Calu3 (cell line): ENCODE measurements at regions not wholly inside any gene's neighbourhood (a gene's known extent, or its start where the extent isn't known, plus 50 kb on each side); places are given as distances from the start of the nearest gene placed in this dataset.

Experiments
- BruUV-seq: library from RNA; stranded (reverse); fragments of 400-500 nt; replicated peaks from 2 replicates; lab custom pipeline; 2021; lab: Mats Ljungman, UMichigan
- CTCF ChIA-PET: fragments of 300-600 bp; sonication (Branson Sonifier 250); formaldehyde crosslinking; loops from one replicate; lab custom pipeline; 2022; ENCODE audit warnings: antibody characterized with exemption; lab: Charles Lee
- DNase-seq: peaks from one replicate; pipeline ENCODE4 v3.0.0; 2022
- H3K27ac Mint-ChIP-seq: one replicate; pipeline ENCODE4 v1.8.0; 2022; ENCODE audit warnings: mixed read lengths; ENCODE audit not compliant: unreplicated experiment
- H3K27me3 Mint-ChIP-seq: one replicate; pipeline ENCODE4 v1.8.0; 2022; ENCODE audit warnings: mixed read lengths; ENCODE audit not compliant: unreplicated experiment
- H3K36me3 Mint-ChIP-seq: one replicate; pipeline ENCODE4 v1.8.0; 2022; ENCODE audit warnings: mild to moderate bottlenecking, moderate library complexity, mixed read lengths; ENCODE audit not compliant: insufficient read depth, unreplicated experiment
- H3K4me1 Mint-ChIP-seq: one replicate; pipeline ENCODE4 v1.8.0; 2022; ENCODE audit warnings: mild to moderate bottlenecking, low read depth, mixed read lengths; ENCODE audit not compliant: unreplicated experiment
- H3K4me3 Mint-ChIP-seq: one replicate; pipeline ENCODE4 v1.8.0; 2022; ENCODE audit warnings: mild to moderate bottlenecking, low read depth, moderate library complexity, mixed read lengths; ENCODE audit not compliant: unreplicated experiment
- H3K9me3 Mint-ChIP-seq: one replicate; pipeline ENCODE4 v1.8.0; 2022; ENCODE audit warnings: low read depth, mixed read lengths; ENCODE audit not compliant: unreplicated experiment
- intact Hi-C: fragments of 100-400 bp; cut with micrococcal nuclease; formaldehyde crosslinking; loops from one replicate; pipeline ENCODE4 v1.10.0; 2022; ENCODE audit not compliant: unreplicated experiment
- TF ChIP-seq, protein P1 (sequence below): fragments of 200-600 bp; IDR thresholded peaks from one replicate; pipeline ENCODE4 v1.8.0; 2022; ENCODE audit warnings: antibody characterized with exemption; ENCODE audit not compliant: unreplicated experiment

- CTCF ChIA-PET = no interaction called here
- no peak overlapping the region for H3K4me3 Mint-ChIP-seq
- H3K27ac Mint-ChIP-seq = no peak overlapping the region
- H3K36me3 Mint-ChIP-seq = no peaks in the 10 kb centered on the region
- intact Hi-C loops = no loop called here
- no peaks in the 10 kb centered on the region for H3K9me3 Mint-ChIP-seq
- H3K4me1 Mint-ChIP-seq = no peaks in the 10 kb centered on the region
- DNase-seq = no peak
- no TSS peak for BruUV-seq
- no peaks in the 10 kb centered on the region for H3K27me3 Mint-ChIP-seq
- TF ChIP-seq, protein P1, sequence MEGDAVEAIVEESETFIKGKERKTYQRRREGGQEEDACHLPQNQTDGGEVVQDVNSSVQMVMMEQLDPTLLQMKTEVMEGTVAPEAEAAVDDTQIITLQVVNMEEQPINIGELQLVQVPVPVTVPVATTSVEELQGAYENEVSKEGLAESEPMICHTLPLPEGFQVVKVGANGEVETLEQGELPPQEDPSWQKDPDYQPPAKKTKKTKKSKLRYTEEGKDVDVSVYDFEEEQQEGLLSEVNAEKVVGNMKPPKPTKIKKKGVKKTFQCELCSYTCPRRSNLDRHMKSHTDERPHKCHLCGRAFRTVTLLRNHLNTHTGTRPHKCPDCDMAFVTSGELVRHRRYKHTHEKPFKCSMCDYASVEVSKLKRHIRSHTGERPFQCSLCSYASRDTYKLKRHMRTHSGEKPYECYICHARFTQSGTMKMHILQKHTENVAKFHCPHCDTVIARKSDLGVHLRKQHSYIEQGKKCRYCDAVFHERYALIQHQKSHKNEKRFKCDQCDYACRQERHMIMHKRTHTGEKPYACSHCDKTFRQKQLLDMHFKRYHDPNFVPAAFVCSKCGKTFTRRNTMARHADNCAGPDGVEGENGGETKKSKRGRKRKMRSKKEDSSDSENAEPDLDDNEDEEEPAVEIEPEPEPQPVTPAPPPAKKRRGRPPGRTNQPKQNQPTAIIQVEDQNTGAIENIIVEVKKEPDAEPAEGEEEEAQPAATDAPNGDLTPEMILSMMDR = no peak
These were observed 813.6 kb upstream of the MIR17HG start for GRCh38 chr13:90533866-90534265.

- intact Hi-C loops = no loop called here
- DNase-seq = no peak
- CTCF ChIA-PET = no interaction called here
- BruUV-seq = no TSS peak
- H3K4me1 Mint-ChIP-seq = no peaks in the 10 kb centered on the region
- H3K27me3 Mint-ChIP-seq = no peaks in the 10 kb centered on the region
- no peaks in the 10 kb centered on the region for H3K36me3 Mint-ChIP-seq
- no peak overlapping the region for H3K4me3 Mint-ChIP-seq
- TF ChIP-seq, protein P1 = no peak
- H3K9me3 Mint-ChIP-seq = no peaks in the 10 kb centered on the region
- no peak overlapping the region for H3K27ac Mint-ChIP-seq
These were observed 812.7 kb upstream of the MIR17HG start for GRCh38 chr13:90534617-90535370.

GRCh38 chr13:90535421-90535820, 812.1 kb upstream of the MIR17HG start:
- no peak for DNase-seq
- no peaks in the 10 kb centered on the region for H3K27me3 Mint-ChIP-seq
- H3K9me3 Mint-ChIP-seq = no peaks in the 10 kb centered on the region
- TF ChIP-seq, protein P1 = no peak
- no peaks in the 10 kb centered on the region for H3K4me1 Mint-ChIP-seq
- H3K4me3 Mint-ChIP-seq = no peak overlapping the region
- intact Hi-C loops = no loop called here
- CTCF ChIA-PET = interaction anchor here (0.6 to 0.7 kb wide), 2 partner anchors 42 to 95 kb away, joined by 5 to 6 read pairs; no protein-coding TSS in a partner anchor
- H3K27ac Mint-ChIP-seq = no peak overlapping the region
- no TSS peak for BruUV-seq
- no peaks in the 10 kb centered on the region for H3K36me3 Mint-ChIP-seq

DNA sequence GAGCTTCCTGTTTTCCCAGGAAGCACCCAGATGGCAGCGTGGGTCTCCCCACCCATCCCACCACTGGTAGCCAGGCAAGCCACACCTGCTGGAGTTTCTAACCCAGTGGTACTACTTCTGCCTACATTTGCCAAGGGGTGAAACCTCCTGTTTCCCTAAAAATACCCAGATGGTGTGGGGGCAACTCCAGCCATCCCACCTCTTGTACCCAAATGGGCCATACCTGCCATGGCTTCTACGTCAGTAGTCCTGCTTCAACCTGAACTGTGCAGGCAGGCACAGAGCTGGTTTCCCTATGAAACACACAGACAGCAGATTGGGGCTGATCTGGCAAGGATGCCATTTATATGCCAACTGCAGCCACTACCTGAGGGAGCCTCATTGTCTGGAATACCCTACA, 809.4 kb upstream of the MIR17HG start:
- CTCF ChIA-PET = no interaction called here
- Mint-ChIP-seq H3K9me3 (no peaks in the 10 kb centered on the region), H3K4me3 (no peak overlapping the region), H3K36me3 (no peaks in the 10 kb centered on the region), H3K27ac (no peak overlapping the region), H3K4me1 (no peaks in the 10 kb centered on the region), H3K27me3 (no peaks in the 10 kb centered on the region)
- DNase-seq = no peak
- TF ChIP-seq, protein P1 = no peak
- intact Hi-C loops = no loop called here
- BruUV-seq = no TSS peak
